ENCODE measurements at regions not wholly inside any gene's neighbourhood (a gene's known extent, or its start where the extent isn't known, plus 50 kb on each side); places are given as distances from the start of the nearest gene placed in this dataset.
"Not testable (repeated sequence)": the region's sequence is repeated elsewhere in the genome, so short reads cannot be mapped to it uniquely, and the experiment has no call there.

GRCh38 chr4:120636120-120636630 is 286.4 kb downstream of the PRDM5 start:
- DNase-seq (ENCODE audit: low spot score): no peak
- FAIRE-seq: no peak

GRCh38 chr4:120633810-120634209 is 288.7 kb downstream of the PRDM5 start:
- DNase-seq (ENCODE audit: low spot score) (no peak), FAIRE-seq (no peak)

- no peak for FAIRE-seq
These were observed 292.1 kb downstream of the PRDM5 start for GRCh38 chr4:120630427-120630826.

GRCh38 chr4:120629546-120630108 is 292.9 kb downstream of the PRDM5 start:
- FAIRE-seq: no peak
- DNase-seq (ENCODE audit: low spot score): no peak

More at GRCh38 chr4:120630427-120630826, 292.1 kb downstream of the PRDM5 start:
- DNase-seq (ENCODE audit: low spot score): no peak

- DNase-seq (ENCODE audit: low spot score) (no peak), FAIRE-seq (no peak)
These were observed 299.9 kb downstream of the PRDM5 start for GRCh38 chr4:120622601-120623000.

- no peak for FAIRE-seq
These were observed 305.4 kb downstream of the PRDM5 start for GRCh38 chr4:120617171-120617570.

GRCh38 chr4:120616041-120616440 is 306.5 kb downstream of the PRDM5 start:
- DNase-seq (ENCODE audit: low spot score): no peak
- no peak for FAIRE-seq

More at GRCh38 chr4:120617171-120617570, 305.4 kb downstream of the PRDM5 start:
- DNase-seq (ENCODE audit: low spot score): no peak

GRCh38 chr4:120613778-120614177 is 308.7 kb downstream of the PRDM5 start:
- FAIRE-seq (no peak), DNase-seq (ENCODE audit: low spot score) (no peak)

- FAIRE-seq (no peak), DNase-seq (ENCODE audit: low spot score) (no peak)
These were observed 311.4 kb downstream of the PRDM5 start for GRCh38 chr4:120611092-120611491.

GRCh38 chr4:120591038-120591437 is 331.5 kb downstream of the PRDM5 start:
- DNase-seq (ENCODE audit: low spot score) (no peak), FAIRE-seq (no peak)

GRCh38 chr4:120589787-120590186 is 332.7 kb downstream of the PRDM5 start:
- DNase-seq (ENCODE audit: low spot score) (no peak), FAIRE-seq (no peak)

GRCh38 chr4:120568731-120569130 is 353.8 kb downstream of the PRDM5 start:
- no peak for DNase-seq (ENCODE audit: low spot score)
- no peak for FAIRE-seq

GRCh38 chr4:120561648-120562047 is 360.9 kb downstream of the PRDM5 start:
- no peak for DNase-seq (ENCODE audit: low spot score)
- FAIRE-seq: no peak

- no peak for DNase-seq (ENCODE audit: low spot score)
- FAIRE-seq: no peak
These were observed 365.2 kb downstream of the PRDM5 start for GRCh38 chr4:120557372-120557771.

- DNase-seq (ENCODE audit: low spot score) (no peak), FAIRE-seq (no peak)
These were observed 367.5 kb downstream of the PRDM5 start for GRCh38 chr4:120555058-120555457.

- DNase-seq (ENCODE audit: low spot score) (no peak), FAIRE-seq (no peak)
These were observed 368.4 kb downstream of the PRDM5 start for GRCh38 chr4:120554086-120554485.

GRCh38 chr4:120550624-120551220 is 371.8 kb downstream of the PRDM5 start:
- not testable (repeated sequence) for FAIRE-seq; DNase-seq (ENCODE audit: low spot score)

- FAIRE-seq (no peak), DNase-seq (ENCODE audit: low spot score) (no peak)
These were observed 373.4 kb downstream of the PRDM5 start for GRCh38 chr4:120549011-120549570.

GRCh38 chr4:120545391-120545790 is 377.1 kb downstream of the PRDM5 start:
- DNase-seq (ENCODE audit: low spot score): no peak
- no peak for FAIRE-seq

- no peak for DNase-seq (ENCODE audit: low spot score)
- FAIRE-seq: no peak
These were observed 377.7 kb downstream of the PRDM5 start for GRCh38 chr4:120544838-120545237.

- FAIRE-seq: no peak
- DNase-seq (ENCODE audit: low spot score): no peak
These were observed 381.9 kb downstream of the PRDM5 start for GRCh38 chr4:120540625-120541024.

GRCh38 chr4:120536884-120537283 is 385.6 kb downstream of the PRDM5 start:
- FAIRE-seq: no peak
- no peak for DNase-seq (ENCODE audit: low spot score)

GRCh38 chr4:120528428-120528827 is 394.1 kb downstream of the PRDM5 start:
- DNase-seq (ENCODE audit: low spot score): no peak
- FAIRE-seq: no peak

Data from RCC 7860 (cell line).